ENCODE measurements at regions not wholly inside any gene's neighbourhood (a gene's known extent, or its start where the extent isn't known, plus 50 kb on each side); places are given as distances from the start of the nearest gene placed in this dataset.

GRCh38 chr2:72043985-72044384 is 103.7 kb downstream of the CYP26B1 start:
- TF ChIP-seq, protein P1, sequence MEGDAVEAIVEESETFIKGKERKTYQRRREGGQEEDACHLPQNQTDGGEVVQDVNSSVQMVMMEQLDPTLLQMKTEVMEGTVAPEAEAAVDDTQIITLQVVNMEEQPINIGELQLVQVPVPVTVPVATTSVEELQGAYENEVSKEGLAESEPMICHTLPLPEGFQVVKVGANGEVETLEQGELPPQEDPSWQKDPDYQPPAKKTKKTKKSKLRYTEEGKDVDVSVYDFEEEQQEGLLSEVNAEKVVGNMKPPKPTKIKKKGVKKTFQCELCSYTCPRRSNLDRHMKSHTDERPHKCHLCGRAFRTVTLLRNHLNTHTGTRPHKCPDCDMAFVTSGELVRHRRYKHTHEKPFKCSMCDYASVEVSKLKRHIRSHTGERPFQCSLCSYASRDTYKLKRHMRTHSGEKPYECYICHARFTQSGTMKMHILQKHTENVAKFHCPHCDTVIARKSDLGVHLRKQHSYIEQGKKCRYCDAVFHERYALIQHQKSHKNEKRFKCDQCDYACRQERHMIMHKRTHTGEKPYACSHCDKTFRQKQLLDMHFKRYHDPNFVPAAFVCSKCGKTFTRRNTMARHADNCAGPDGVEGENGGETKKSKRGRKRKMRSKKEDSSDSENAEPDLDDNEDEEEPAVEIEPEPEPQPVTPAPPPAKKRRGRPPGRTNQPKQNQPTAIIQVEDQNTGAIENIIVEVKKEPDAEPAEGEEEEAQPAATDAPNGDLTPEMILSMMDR (conservative IDR thresholded peaks at IDR 0.05; ENCODE audit: low read depth in 2 of 2): no peak
- no peak for TF ChIP-seq EZH2 (IDR thresholded peaks at IDR 0.05; ENCODE audit: low read depth, unreplicated experiment)
- TF ChIP-seq, protein P2, sequence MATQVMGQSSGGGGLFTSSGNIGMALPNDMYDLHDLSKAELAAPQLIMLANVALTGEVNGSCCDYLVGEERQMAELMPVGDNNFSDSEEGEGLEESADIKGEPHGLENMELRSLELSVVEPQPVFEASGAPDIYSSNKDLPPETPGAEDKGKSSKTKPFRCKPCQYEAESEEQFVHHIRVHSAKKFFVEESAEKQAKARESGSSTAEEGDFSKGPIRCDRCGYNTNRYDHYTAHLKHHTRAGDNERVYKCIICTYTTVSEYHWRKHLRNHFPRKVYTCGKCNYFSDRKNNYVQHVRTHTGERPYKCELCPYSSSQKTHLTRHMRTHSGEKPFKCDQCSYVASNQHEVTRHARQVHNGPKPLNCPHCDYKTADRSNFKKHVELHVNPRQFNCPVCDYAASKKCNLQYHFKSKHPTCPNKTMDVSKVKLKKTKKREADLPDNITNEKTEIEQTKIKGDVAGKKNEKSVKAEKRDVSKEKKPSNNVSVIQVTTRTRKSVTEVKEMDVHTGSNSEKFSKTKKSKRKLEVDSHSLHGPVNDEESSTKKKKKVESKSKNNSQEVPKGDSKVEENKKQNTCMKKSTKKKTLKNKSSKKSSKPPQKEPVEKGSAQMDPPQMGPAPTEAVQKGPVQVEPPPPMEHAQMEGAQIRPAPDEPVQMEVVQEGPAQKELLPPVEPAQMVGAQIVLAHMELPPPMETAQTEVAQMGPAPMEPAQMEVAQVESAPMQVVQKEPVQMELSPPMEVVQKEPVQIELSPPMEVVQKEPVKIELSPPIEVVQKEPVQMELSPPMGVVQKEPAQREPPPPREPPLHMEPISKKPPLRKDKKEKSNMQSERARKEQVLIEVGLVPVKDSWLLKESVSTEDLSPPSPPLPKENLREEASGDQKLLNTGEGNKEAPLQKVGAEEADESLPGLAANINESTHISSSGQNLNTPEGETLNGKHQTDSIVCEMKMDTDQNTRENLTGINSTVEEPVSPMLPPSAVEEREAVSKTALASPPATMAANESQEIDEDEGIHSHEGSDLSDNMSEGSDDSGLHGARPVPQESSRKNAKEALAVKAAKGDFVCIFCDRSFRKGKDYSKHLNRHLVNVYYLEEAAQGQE (IDR thresholded peaks at IDR 0.05; ENCODE audit: unreplicated experiment): no peak
- TF ChIP-seq EZH2phosphoT487 (IDR thresholded peaks at IDR 0.05; ENCODE audit: unreplicated experiment): no peak
- no peak for TF ChIP-seq POLR2AphosphoS5 (IDR thresholded peaks at IDR 0.05; ENCODE audit: low read depth)
- no peak for TF ChIP-seq CREB1 (CRISPR knock-in tag; IDR thresholded peaks at IDR 0.05; ENCODE audit: low read depth)
- TF ChIP-seq ZNF331 (CRISPR knock-in tag; IDR thresholded peaks at IDR 0.05; ENCODE audit: low read depth): no peak
- no peak for TF ChIP-seq STAT1 (IDR thresholded peaks at IDR 0.05; ENCODE audit: unreplicated experiment)
- TF ChIP-seq ETS1 (IDR thresholded peaks at IDR 0.05): no peak
- TF ChIP-seq JUNB (IDR thresholded peaks at IDR 0.05; ENCODE audit: unreplicated experiment): no peak
- TF ChIP-seq ZNF114 (CRISPR knock-in tag; IDR thresholded peaks at IDR 0.05): no peak
